HG02973 (cell line): ENCODE measurements at regions not wholly inside any gene's neighbourhood (a gene's known extent, or its start where the extent isn't known, plus 50 kb on each side); places are given as distances from the start of the nearest gene placed in this dataset.

Source experiments
- ATAC-seq: cut with Tn5 transposase; IDR thresholded peaks from one replicate; pipeline ENCODE4 v1.9.1; 2021; ENCODE audit warnings: moderate library complexity; ENCODE audit not compliant: unreplicated experiment

GRCh38 chr10:118537623-118538022 is 57.8 kb downstream of the PRLHR start:
- ATAC-seq: no peak

GRCh38 chr10:118534136-118534535 is 61.3 kb downstream of the PRLHR start:
- no peak for ATAC-seq

GRCh38 chr10:118531105-118531852 is 64.2 kb downstream of the PRLHR start:
- ATAC-seq: no peak

- ATAC-seq: no peak
Measured at GRCh38 chr10:118528426-118528825, 67.0 kb downstream of the PRLHR start.

GRCh38 chr10:118523775-118524174 is 71.7 kb downstream of the PRLHR start:
- no peak for ATAC-seq

- ATAC-seq: no peak
Measured at GRCh38 chr10:118522791-118523498, 72.5 kb downstream of the PRLHR start.

- ATAC-seq: no peak
Measured at GRCh38 chr10:118521415-118522117, 73.9 kb downstream of the PRLHR start.

- ATAC-seq: no peak
Measured at GRCh38 chr10:118520116-118520742, 75.2 kb downstream of the PRLHR start.

- no peak for ATAC-seq
Measured at GRCh38 chr10:118518095-118518494, 77.4 kb downstream of the PRLHR start.

- ATAC-seq: no peak
Measured at GRCh38 chr10:118516716-118517115, 78.7 kb downstream of the PRLHR start.

GRCh38 chr10:118513174-118513573 is 82.3 kb downstream of the PRLHR start:
- ATAC-seq: no peak

GRCh38 chr10:118511711-118512110 is 83.7 kb downstream of the PRLHR start:
- no peak for ATAC-seq

- no peak for ATAC-seq
Measured at GRCh38 chr10:118508863-118509262, 86.6 kb downstream of the PRLHR start.

GRCh38 chr10:118508355-118508754 is 87.1 kb downstream of the PRLHR start:
- ATAC-seq: no peak

GRCh38 chr10:118506671-118507590 is 88.5 kb downstream of the PRLHR start:
- no peak for ATAC-seq

- no peak for ATAC-seq
Measured at GRCh38 chr10:118505363-118505762, 90.1 kb downstream of the PRLHR start.

- no peak for ATAC-seq
Measured at GRCh38 chr10:118504467-118505205, 90.8 kb downstream of the PRLHR start.

GRCh38 chr10:118504044-118504443 is 91.4 kb downstream of the PRLHR start:
- ATAC-seq: no peak

GRCh38 chr10:118503192-118503591 is 92.3 kb downstream of the PRLHR start:
- ATAC-seq: no peak
